ENCODE measurements at regions not wholly inside any gene's neighbourhood (a gene's known extent, or its start where the extent isn't known, plus 50 kb on each side); places are given as distances from the start of the nearest gene placed in this dataset.

DNA sequence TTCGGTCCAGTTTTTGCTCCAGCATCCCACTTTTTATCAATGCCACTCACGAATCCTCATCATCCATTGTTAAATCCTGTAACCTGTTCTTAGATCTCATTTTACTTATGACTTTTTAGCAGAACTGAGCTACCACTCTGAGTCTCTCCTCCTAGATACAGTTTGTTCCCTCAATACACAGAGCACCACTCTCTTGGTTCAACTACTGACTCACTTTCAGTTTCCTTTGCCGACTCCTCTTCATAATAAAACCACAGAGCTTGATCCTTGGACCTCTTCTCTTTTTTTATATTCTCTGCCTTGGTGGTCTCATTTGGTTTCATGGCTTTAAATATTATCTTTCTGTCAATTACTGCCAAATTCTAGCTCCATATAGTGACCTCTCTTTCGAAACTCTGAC, 150.3 kb downstream of the SLITRK5 start:
- TF ChIP-seq, protein P1, sequence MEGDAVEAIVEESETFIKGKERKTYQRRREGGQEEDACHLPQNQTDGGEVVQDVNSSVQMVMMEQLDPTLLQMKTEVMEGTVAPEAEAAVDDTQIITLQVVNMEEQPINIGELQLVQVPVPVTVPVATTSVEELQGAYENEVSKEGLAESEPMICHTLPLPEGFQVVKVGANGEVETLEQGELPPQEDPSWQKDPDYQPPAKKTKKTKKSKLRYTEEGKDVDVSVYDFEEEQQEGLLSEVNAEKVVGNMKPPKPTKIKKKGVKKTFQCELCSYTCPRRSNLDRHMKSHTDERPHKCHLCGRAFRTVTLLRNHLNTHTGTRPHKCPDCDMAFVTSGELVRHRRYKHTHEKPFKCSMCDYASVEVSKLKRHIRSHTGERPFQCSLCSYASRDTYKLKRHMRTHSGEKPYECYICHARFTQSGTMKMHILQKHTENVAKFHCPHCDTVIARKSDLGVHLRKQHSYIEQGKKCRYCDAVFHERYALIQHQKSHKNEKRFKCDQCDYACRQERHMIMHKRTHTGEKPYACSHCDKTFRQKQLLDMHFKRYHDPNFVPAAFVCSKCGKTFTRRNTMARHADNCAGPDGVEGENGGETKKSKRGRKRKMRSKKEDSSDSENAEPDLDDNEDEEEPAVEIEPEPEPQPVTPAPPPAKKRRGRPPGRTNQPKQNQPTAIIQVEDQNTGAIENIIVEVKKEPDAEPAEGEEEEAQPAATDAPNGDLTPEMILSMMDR (IDR thresholded peaks at IDR 0.05): no peak
- no peak for TF ChIP-seq EP300 (IDR thresholded peaks at IDR 0.05)

Measured in ovary (tissue), 3 donors.